HTR-8/SVneo (cell line): ENCODE measurements at regions not wholly inside any gene's neighbourhood (a gene's known extent, or its start where the extent isn't known, plus 50 kb on each side); places are given as distances from the start of the nearest gene placed in this dataset.

Experiments used
- DNase-seq: peaks from one replicate; pipeline ENCODE4 v3.0.0; 2011; ENCODE audit warnings: low spot score, mixed read lengths; ENCODE audit not compliant: insufficient read length
- FAIRE-seq: peaks from 2 replicates; lab custom pipeline; 2011; peaks lifted over from hg19 to GRCh38; lab: Jason Lieb, UNC

DNA sequence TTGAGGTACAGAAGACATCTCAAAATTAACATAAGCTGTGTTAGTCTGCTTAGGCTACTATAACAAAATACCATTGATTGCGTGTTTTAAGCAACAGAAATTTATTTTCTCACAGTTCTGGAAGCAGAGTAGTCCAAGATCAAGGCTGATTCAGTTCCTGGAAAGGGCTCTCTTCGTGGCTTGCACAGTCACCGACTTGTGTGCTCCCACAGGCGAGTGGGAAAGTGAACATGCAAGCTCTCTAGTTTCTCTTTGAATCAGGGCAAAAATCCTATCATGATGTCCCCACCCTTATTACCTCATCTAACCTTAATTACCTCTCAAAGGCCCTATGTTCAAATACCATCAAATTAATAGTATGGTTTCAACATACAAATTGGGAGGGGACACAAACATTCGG is 505.9 kb downstream of the ZIC1 start:
- FAIRE-seq = no peak
- no peak for DNase-seq

DNA sequence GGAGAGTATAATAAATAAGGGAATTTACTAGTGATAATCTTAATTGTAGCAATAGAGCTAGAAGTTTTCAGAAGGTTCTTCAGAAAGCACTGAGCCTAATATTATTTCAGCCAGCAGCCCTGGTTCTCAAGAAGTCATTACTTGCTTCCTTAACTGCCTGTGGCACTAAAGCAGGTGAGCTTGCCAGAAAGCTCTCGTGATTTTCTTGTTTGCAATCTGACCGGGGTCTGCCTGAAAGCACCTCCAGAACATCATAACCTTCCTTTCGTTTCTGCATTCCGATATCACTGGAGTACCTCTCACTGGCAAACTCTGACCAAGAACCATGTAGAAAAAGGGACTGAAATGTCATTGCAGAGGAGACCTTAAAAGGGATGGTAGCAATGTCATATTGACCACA is 510.3 kb downstream of the ZIC1 start:
- FAIRE-seq = no peak
- no peak for DNase-seq

DNA sequence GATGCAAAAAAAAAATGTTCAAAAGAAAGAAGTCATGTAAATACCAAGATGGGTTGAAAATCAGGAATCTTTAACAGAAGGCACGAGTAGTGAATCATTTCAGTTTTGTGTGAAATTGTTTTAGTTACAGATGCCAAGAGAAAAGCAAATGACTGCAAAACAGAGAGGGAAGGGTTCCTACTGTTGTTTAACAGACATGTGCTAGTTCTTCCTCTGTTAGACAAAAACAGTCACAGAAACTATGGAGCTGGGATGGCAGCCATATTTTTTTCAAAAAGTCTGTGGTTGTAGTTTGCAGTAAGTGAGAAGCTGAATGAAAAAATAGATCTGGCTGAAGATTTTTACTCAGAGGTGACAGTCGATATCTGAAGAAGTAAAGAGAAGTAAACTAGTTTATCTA is 511.9 kb downstream of the ZIC1 start:
- DNase-seq (no peak), FAIRE-seq (no peak)

DNA sequence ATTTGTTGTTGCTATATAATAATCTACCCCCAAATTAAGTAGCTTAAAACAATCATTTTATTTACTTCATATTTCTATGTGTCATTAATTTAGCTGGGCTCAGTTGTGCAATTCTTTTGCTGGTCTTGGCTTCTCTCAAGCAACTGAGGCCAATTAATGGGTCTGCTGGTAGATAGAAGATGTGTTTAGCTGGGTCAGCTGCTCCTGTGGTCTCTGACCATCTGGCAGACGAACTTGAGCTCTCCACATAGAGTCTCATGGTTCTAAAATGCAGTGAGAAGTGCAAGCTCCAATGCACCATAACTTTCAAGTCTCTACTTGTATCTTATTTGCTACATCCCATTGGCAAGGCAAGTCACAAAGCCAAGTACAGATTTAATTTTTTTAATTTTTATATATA is 515.6 kb downstream of the ZIC1 start:
- FAIRE-seq = no peak
- DNase-seq = no peak

DNA sequence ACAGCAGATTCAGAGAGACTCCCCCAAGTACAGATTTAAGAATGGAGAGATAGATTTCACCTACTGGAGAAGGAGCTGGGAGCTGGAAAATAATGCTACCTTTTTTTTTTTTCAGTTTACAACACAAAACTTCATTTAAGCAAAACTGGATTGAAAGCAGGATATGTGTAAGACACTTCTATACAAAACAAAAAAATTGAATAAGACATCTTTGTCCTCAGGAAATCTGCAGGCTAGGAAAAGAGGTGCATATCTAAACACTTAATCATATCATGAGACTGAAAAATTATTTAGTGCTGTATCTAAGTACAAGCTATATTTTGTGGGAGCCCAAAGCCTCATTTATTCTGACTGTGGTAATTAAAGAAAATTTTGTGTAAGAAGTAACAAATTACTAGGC is 516.1 kb downstream of the ZIC1 start:
- no peak for DNase-seq
- FAIRE-seq = no peak

DNA sequence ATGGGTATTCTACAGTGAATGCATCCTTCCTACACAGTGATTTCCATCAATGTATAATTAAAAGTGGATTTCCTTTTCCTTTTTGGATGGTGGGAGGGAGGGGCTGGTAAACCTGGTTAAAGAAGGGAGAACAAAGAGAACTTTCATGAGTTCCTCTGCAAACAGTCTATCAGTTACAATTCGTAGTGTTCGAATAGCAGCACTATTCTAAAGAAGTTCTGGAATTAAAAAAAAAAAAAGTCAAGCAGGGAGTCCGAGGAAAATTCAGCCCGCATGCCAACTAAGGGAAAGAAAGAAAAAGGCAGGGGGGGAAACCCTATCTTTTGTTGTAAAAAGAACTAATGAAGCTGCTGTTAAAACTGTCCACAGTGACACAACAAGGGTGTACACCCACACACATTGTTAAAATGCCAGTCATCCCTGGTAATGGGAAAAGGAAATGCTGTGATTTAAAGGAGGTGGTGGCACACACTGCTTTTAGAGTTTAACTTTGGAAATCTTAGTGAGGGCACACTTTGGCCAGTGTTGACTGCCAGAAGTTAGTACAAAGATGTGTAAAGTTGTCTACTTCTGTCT is 521.2 kb downstream of the ZIC1 start:
- no peak for FAIRE-seq
- no peak for DNase-seq

DNA sequence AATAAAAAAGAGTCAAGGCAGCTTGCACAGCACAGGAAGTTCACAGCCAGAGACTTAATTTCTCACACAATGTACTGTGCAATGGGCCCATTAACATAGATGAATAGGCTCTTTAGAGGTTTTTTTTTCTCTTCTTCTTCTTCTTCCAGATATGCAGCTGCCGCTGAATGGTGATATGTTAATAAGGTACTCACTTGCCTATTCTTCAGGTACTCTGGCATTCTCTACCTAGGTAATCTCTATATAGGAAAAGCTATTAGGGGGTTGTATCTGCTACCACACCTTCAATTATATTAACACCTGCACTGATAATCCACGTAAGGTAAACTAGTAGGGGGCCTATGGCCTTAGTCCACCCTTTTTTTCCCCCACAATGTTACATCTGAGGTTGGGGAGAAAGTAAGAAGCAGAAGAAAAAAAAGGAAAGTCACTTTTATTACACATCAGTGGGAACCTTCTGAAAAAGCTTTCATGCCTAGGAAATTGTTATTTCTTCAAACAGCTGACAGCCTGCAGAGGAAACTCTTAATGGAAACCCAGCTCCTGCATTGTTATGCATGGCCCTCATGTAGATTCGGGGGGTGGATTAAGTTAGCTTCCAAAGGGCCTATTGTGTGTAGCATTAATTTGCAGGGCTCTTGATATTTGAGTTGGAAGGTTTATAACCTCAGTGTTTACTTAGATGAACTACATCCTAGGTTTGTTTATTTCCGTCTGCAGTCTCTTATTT is 525.5 kb downstream of the ZIC1 start:
- DNase-seq (no peak), FAIRE-seq (no peak)

DNA sequence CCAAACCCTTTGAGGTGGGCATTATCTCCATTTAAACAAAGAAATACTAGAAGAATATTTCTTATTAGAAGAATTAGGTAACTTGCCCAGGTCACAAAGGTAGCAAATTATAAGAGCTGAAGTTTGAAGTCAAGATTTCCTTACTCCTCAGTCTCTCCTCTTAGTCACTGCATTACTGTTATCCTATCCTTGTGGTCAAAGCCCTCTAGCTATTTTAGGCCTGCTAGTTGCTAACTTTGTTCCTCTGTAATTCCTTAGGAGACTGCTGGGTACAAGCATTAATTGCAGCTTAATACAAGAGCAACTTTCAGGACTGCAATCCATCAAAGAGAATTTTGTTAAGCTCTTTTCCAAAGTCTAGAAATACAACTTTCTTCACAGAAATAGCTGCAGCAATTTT is 528.2 kb downstream of the ZIC1 start:
- DNase-seq = no peak
- no peak for FAIRE-seq

DNA sequence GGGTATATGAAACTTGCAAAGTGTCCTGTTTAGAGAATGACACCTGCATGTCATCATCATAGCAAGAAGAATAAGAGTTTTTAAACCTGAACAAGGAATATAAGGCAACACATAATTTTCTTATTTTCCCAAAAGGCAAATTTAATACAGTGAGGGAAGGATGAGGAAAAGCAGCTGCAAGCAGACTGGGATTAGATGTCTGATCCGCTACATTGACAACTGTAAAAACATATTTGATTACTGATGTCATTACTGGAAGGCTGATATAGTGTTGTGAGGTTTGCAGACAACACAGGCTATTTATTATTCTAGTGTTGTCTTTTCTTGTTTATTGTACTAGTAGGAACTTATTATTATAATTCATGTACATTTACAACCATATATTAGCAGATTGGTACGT is 528.7 kb downstream of the ZIC1 start:
- no peak for DNase-seq
- no peak for FAIRE-seq

DNA sequence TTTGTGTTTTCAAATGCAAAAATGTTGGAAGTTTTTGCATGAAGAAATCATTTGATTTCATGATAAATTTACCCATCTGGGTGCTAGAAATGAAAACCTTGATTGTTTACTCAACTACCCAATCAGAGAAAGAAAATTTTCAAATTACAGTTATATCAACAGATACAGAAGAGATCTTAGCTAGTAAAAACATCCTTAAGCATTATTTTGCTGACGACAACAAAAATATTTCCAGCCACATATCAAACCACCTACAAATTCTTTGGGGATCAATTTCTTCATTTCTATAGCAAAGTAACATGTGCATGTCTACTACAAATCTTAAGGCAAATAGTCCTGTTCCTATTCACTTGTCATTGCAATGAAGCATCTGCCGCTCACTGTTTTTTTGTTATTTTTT is 530.3 kb downstream of the ZIC1 start:
- no peak for DNase-seq
- FAIRE-seq = no peak

DNA sequence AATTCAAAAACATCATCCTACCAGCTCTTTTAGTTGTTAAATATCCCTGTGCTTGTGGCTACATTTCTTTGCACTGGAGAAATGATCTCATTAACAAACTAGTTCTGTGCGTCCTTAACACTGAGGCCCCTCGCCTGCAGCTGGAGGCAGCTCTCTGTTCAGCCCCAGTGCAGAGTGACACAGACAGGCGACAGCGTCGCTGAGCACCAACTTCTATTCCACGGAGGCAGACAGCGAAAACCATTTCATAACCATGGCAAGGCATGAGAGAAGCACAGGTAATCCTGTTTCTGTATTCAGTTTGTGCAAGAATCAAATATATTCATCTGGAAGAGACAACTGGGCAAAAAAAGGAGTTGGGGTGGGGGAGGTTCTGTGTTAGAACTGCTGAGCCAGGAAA is 530.7 kb downstream of the ZIC1 start:
- no peak for DNase-seq
- no peak for FAIRE-seq

DNA sequence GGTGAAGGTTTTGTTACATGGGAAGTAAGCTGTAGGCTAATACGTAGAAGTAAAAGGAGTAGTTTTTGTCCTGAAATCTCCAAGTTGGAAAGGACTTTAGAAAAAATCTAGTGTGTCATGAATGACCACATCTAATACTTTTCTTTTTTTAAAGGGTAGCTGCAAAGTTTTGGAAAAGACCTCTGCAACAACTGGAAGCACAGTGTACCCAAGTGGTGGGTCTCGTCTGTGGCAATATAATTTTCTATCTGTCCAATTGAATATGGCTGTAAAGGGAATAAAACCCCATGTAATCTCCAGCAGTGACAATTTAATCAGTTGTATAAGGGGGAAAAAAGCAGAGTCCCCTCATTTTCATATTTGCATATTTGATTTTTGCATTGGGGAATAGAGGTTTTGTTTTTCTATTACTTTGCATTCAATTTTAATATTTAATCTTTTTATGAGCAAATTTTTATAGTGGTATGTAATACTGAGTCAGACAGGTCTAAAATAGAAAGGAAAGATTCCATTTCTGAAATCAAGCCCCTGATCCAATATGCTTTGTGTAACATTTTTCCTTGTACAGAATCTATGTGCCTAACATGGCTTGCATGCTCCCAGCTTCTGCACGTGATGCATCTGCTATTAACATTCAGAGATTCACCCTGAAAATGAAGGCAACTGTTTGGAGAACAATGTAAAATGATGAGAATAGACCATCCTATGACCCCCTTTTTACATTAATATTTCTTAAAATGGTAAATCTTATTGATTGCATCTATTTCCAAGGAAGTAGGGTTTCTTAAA is 531.4 kb downstream of the ZIC1 start:
- no peak for FAIRE-seq

DNA sequence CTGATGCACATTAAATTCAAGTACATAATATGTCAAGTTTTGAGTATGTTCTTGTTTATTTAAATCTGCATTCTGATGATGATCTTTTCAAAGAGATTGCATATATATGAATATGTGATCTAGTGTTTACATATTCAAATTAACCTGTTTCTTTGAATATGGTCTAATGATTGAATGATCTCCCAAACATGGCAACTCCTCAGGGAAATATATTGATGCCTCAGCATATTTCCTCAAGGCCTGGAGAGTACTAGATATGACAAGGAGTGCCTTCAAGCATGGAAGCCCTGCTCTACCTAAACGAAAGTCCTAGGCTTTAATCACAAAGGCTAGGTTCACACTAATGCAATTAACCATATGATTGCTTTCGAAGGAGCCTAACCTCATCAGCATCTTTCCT is 532.8 kb downstream of the ZIC1 start:
- FAIRE-seq (no peak), DNase-seq (no peak)

More for the DNA sequence above, 531.4 kb downstream of the ZIC1 start:
- DNase-seq = no peak

DNA sequence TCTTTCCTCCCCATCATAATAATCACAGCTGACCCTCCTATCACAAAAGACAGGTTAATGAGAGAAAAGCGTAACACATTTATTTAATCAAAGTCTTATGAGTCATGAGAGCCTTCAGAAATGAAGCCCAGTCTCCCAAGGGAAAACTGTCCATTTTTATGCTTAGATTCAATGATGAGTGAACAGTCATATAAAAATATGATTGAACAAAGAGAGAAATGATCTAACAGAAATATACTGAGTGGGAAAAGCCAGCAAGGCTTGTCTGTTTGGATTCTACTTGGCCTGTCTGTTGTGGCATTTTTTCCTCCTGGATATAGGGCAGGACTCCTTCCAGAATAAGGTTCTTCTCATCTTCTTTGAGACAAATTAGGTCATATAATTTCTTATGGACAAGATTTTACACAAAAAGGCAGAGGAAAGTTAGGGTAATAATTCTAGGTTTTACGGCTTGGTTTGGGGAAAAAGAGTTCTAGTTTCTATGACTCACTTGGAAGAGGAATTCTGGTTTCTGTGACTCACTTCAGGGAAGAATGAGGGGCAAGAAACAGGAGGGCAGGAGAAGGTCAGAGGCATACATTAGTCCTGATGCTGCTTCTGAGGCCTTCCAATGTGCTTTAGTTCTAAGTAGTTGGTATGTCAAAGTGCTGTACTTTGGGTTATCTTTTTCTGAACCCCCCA is 534.2 kb downstream of the ZIC1 start:
- DNase-seq (peak; percentile 32), FAIRE-seq (no peak)

DNA sequence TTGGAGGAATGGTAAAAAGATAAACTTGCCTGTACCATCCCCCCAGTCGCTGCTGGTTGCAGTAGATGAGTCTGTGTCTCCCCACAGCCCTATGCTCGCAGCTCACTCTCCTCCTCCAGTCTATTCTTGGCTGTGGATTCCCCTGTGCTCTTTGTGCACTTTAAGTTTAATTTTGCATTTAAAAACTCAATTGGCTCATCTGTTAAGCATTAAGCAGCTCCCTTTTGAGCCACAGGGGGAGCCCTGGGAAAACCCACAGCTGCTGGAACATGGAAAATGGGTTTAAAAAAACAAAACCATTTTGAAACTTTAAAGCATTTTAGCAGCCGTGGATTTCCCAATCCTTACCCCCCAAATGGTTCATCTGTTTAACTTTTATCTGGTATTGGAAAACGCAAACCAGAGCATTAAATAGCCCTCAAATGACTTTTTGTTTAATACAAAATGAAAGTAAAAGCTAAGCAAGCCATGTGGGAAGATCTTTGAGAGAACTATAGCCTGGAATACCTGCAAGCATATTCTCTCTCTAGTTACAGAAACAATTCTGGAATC is 536.9 kb downstream of the ZIC1 start:
- peak; percentile 48 for DNase-seq

DNA sequence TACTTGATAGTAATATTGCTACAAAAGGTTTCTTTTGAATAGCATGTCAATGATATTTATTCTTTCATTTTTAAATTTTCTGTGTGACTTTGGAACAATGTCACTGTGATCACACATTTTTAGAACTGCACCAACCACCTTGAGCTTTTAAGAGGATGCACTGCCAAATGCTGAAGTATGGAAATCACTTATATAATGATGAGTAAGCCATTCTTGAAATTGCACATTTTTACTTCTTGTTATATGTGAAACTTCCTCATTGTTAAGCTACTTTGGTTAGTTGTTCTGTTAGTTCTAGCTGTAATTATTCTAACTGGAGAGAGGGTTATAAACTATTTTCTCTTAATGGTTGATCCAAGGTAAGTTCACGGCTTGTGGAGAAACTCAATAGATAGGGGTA is 547.5 kb downstream of the ZIC1 start:
- FAIRE-seq (no peak), DNase-seq (no peak)

More for the DNA sequence above, 536.9 kb downstream of the ZIC1 start:
- FAIRE-seq = no peak

DNA sequence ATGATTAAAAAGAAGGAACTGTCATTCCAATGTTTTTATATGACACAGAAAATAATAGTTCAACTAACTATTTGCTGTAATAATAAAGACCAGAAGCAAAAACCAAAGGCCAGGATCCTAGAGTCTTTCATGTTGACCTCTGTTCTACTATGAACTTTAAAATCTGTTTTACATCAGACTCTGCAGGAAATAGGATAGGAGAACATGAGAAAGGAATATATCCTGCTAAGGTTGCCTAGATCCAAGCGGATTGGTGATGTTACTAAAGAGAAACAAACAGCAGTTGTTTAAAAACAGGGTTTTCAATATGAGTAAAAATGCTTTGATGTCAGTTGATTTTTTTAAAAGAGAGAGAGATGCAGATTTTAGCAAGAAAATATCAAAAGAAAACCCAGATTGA is 549.6 kb downstream of the ZIC1 start:
- DNase-seq = no peak

DNA sequence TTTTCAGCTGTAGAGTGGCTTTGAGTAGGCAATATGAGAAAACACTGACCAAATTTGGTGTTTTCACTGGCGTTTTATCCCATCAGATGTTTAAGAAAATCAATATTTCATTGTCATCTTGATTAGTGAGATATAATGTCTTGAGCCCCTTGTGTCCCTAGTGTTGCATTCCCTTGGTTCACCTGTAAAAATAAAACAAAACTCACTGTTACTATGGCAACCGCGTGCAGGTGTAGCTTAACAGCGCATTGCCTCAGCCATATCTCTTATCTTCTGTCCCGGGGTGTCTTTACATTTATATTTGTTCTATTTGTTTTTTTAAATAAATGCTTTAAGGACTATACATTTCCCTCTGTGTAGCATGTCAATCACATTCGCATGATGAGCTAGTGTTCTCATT is 551.6 kb downstream of the ZIC1 start:
- DNase-seq = no peak

More for the DNA sequence above, 549.6 kb downstream of the ZIC1 start:
- no peak for FAIRE-seq

DNA sequence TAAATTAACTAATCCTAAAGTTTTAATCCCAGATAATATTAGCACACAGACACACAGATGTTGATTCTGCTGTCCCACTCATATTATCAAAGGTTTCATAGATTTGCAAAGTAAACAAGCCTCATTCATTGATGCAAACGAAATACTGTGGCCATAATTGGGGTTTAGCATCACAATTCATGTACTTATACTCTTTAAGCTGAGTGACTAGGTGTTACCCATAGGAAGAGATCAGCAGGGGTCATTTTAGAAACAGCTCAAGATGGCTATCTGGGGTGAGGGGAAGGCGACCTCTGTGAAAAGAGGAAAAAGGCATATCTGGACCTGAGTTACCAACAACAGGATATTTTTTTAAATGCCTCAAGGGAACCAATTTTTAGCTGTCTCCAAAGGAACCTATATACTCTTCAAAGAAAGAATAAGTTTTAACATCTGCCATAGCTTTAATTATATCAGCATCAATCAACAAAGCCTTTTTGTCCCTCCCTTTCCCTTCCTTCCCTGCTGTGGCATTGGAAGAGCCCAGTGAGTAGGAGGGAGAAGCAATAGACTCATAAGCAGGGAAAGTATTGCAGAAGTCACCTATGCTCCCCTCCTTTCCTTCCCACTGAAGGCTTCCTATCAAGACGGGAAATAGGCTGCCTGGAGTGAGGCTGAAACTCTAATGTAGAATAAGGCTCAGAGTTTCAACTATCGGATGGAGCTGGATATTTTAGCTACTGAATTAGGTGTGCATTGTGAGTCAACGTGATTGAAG is 553.4 kb downstream of the ZIC1 start:
- DNase-seq = no peak
- no peak for FAIRE-seq

More for the DNA sequence above, 551.6 kb downstream of the ZIC1 start:
- no peak for FAIRE-seq

DNA sequence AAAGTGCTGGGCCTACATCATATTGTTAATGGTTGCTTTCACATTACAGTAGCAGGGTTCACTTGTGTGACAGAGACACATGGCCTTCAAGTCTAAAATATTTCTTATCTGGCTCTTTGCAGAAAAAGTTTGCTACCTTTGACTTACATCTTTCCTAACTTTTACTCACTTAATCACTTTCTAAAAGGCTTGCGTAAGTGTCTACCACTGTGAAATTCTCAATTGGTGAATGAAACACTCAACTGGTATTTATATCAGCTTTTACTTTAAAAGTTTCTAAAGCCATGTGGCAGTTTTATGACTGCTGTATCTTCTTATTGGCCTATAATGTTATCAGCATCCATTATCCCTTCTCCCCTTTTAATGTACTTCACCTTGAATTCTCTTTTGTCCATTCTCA is 554.5 kb downstream of the ZIC1 start:
- DNase-seq (no peak), FAIRE-seq (no peak)
